ENCODE measurements at regions not wholly inside any gene's neighbourhood (a gene's known extent, or its start where the extent isn't known, plus 50 kb on each side); places are given as distances from the start of the nearest gene placed in this dataset.

DNA sequence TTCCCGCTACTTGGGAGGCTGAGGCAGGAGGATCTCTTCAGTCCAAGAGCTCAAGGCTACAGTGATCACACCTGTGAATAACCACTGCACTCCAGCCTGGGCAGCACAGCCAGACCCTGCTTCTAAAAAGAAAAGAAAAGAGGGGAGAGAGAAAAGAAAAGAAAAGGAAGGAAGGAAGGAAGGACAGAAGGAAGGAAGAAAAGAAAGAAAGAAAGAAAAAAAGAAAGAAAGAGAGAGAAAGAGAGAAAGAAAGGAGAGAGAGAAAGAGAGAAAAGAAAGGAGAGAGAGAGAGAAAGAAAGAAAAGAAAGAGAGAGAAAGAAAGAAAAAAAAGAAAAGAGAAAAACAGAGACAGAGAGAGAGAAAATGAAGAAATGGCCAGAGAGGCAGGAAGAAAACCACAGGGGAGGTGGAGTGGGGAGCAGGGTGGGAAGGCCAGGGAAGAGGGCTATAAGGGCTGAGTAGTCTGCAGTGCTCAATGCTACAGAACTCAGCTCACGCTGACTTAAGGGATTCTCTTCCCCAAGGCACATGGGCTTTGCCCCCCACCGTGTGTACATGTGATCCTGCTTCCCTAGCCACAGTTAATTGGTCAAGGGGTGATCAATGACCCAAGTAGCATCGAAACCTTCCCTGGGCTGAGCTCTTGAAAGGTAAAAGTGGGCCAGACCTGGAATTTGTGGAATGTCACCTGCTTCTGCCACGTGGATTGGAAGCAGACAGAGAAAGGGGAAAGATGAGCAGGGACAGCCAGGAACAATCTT is 90.4 kb upstream of the TMCC3 start:
- H3K36me3 Mint-ChIP-seq (ENCODE audit: insufficient read depth) = no peaks in the 10 kb centered on the region
- H3K27me3 Mint-ChIP-seq = peaks cover 13% of the 10 kb centered on the region
- no peaks in the 10 kb centered on the region for H3K9me3 Mint-ChIP-seq (ENCODE audit: low read depth)
- TF ChIP-seq CTCF (IDR thresholded peaks at IDR 0.05; ENCODE audit: unreplicated experiment) = no peak
- peaks cover 14% of the 10 kb centered on the region for H3K4me1 Mint-ChIP-seq (ENCODE audit: low read depth)
- H3K4me3 Mint-ChIP-seq (ENCODE audit: low read depth) = no peak overlapping the region
- no peak for DNase-seq (ENCODE audit: low spot score, unreplicated experiment)
- no peak overlapping the region for H3K27ac Mint-ChIP-seq

GRCh38 chr12:94736820-94737219 is 86.5 kb upstream of the TMCC3 start:
- peaks cover 20% of the 10 kb centered on the region for H3K27me3 Mint-ChIP-seq
- no peak for TF ChIP-seq CTCF (IDR thresholded peaks at IDR 0.05; ENCODE audit: unreplicated experiment)
- H3K9me3 Mint-ChIP-seq (ENCODE audit: low read depth) = no peaks in the 10 kb centered on the region
- peaks cover 6% of the 10 kb centered on the region for H3K4me1 Mint-ChIP-seq (ENCODE audit: low read depth)
- no peaks in the 10 kb centered on the region for H3K36me3 Mint-ChIP-seq (ENCODE audit: insufficient read depth)
- H3K4me3 Mint-ChIP-seq (ENCODE audit: low read depth) = no peak overlapping the region
- no peak for DNase-seq (ENCODE audit: low spot score, unreplicated experiment)
- no peak overlapping the region for H3K27ac Mint-ChIP-seq

DNA sequence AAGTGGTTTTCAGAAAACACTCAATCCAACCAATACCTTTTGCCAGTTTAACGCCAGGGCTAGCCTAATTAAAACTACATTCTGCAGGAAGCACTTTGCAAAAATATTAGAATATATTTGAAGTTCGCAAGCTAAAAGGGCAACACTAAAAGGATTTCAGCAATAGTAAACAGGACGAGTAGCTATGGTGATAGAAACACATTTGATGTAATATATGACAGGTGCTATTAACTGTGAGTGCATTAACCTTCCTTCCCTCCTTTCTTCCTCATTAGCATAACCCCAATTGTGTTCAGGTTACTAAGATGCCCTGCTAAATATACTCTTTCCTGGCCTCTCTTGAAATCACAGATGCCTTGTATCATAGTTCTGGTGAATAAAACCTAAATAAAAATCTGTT is 85.6 kb upstream of the TMCC3 start:
- Mint-ChIP-seq H3K36me3 (ENCODE audit: insufficient read depth) (no peaks in the 10 kb centered on the region), H3K4me1 (ENCODE audit: low read depth) (peaks cover under 1% of the 10 kb centered on the region), H3K27ac (no peak overlapping the region), H3K27me3 (peaks cover 18% of the 10 kb centered on the region), H3K9me3 (ENCODE audit: low read depth) (no peaks in the 10 kb centered on the region), H3K4me3 (ENCODE audit: low read depth) (no peak overlapping the region)
- no peak for DNase-seq (ENCODE audit: low spot score, unreplicated experiment)
- TF ChIP-seq CTCF (IDR thresholded peaks at IDR 0.05; ENCODE audit: unreplicated experiment) = no peak

- H3K4me3 Mint-ChIP-seq (ENCODE audit: low read depth) = no peak overlapping the region
- no peak overlapping the region for H3K27ac Mint-ChIP-seq
Observed at GRCh38 chr12:94733727-94734126, 83.4 kb upstream of the TMCC3 start.

DNA sequence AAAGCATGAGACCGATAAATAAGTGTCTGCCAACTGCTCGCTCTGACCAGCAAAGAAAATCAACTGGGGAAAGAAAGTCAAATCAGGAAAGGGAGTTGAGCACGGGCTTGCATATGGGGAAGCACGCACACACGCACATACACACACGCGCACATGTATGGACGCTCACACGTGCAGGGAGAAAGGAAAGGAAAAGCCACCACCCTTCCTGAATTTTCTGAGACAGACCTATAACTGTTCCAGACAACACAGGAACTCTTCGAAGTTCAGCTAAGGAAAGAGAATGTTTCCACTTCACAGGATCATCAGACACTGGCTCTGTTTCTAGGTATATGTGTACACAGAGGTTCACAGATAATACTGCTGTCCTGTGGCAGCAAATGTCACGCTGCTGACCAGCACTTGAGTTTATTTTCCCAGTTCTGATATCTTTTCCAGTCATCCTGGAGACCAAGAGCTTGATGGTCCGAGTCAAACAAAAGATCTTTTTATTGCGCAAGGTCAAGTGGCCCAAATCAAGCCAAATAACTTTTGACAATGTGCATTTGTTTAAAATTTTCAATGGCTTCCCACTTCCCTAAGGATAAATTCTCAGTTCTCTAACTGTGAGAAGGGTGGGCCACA is 82.1 kb upstream of the TMCC3 start:
- no peak for TF ChIP-seq CTCF (IDR thresholded peaks at IDR 0.05; ENCODE audit: unreplicated experiment)
- Mint-ChIP-seq H3K36me3 (ENCODE audit: insufficient read depth) (peaks cover 1% of the 10 kb centered on the region), H3K9me3 (ENCODE audit: low read depth) (peaks cover 7% of the 10 kb centered on the region), H3K27ac (no peak overlapping the region), H3K27me3 (peaks cover 15% of the 10 kb centered on the region), H3K4me1 (ENCODE audit: low read depth) (peaks cover 4% of the 10 kb centered on the region), H3K4me3 (ENCODE audit: low read depth) (no peak overlapping the region)
- no peak for DNase-seq (ENCODE audit: low spot score, unreplicated experiment)

More at GRCh38 chr12:94733727-94734126, 83.4 kb upstream of the TMCC3 start:
- Mint-ChIP-seq H3K9me3 (ENCODE audit: low read depth) (peaks cover 3% of the 10 kb centered on the region), H3K27me3 (peaks cover 11% of the 10 kb centered on the region), H3K36me3 (ENCODE audit: insufficient read depth) (peaks cover 1% of the 10 kb centered on the region), H3K4me1 (ENCODE audit: low read depth) (peaks cover 4% of the 10 kb centered on the region)
- no peak for TF ChIP-seq CTCF (IDR thresholded peaks at IDR 0.05; ENCODE audit: unreplicated experiment)
- DNase-seq (ENCODE audit: low spot score, unreplicated experiment) = no peak
